GM12801 (cell line): ENCODE measurements at regions not wholly inside any gene's neighbourhood (a gene's known extent, or its start where the extent isn't known, plus 50 kb on each side); places are given as distances from the start of the nearest gene placed in this dataset.

Source experiments
- CTCF ChIP-seq: IDR thresholded peaks from one replicate; pipeline ENCODE4 v1.5.1; 2011; ENCODE audit warnings: control low read depth; ENCODE audit not compliant: insufficient read length; ENCODE audit errors: extremely low read depth

- no peak for TF ChIP-seq CTCF
Observed at GRCh38 chr1:213641312-213641711, 346.5 kb upstream of the PROX1 start.

DNA sequence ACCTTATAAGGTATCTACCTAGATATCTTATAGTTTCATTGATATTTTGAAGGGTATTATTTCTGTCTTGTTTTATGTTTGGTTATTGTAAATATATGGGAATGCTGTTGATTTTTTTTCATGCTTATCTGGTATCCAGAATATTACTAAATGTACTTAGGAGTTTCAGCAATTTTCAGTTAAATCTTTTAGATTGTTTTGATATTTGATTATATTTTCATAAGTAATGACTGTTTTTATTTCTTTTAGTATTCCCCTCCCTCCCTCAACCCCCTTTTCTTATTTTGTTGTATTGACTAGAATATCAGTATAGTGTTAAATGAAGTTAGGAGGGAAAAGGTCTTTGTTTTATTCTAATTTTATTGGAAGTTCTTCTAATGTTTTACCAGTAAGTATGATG is 344.4 kb upstream of the PROX1 start:
- TF ChIP-seq CTCF, result no peak

DNA sequence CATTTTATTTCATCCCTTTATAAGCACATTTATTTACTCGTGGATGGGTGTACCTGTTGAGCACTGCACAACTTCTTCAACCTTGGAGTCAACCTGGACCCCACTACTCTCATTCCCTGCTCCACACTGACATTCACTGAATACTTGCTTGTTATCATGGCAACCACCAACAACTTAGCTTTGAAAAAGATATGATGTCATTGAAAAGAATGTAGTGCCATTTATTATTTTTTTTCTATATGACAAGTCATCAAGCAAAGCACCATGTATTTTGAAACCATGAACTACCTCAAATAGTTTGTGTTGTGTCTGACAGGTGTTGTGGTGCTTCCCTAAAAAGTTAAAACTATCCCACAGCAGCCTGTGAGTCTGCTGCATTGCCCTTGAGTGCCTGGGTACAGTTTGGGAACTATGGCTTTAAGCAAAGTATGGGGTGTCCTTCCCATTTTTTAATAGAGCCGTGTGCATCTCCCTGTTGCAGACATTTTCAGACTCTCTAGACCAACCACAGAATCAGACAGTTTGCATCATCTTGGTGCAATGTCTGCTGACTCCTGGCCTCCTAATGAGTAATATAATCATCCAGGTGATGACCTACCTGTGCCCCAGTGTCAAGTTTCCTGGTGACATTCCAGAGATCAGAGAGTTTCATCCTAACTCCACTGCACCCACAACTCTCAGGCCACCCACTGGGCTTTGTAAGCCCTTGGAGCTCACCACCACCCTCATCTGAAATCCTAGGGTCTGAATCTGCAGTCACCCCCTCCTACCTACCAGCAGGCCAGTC is 339.7 kb upstream of the PROX1 start:
- TF ChIP-seq CTCF, result no peak

- TF ChIP-seq CTCF, result no peak
Observed at GRCh38 chr1:213649373-213649772, 338.4 kb upstream of the PROX1 start.

DNA sequence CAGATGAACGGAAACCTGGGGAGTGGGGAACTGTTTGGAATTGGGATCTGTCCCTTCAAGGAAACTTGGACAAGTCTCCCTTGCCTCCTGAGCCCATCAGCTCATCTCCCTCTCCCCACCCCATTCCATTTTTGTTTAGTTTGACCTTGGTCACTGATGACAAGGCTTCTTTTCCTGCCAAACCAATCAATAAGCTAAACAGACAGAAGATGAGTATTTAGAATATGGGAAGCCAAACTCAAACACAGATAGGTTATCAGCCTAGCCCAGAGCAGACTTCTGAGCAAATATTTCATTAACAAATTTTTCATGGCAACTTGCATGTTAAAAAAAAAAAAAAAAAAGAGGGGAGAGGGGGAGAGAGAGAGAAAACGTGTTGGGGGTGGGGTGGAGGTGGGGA is 337.2 kb upstream of the PROX1 start:
- TF ChIP-seq CTCF, result no peak

GRCh38 chr1:213651077-213651476 is 336.7 kb upstream of the PROX1 start:
- TF ChIP-seq CTCF, result no peak

DNA sequence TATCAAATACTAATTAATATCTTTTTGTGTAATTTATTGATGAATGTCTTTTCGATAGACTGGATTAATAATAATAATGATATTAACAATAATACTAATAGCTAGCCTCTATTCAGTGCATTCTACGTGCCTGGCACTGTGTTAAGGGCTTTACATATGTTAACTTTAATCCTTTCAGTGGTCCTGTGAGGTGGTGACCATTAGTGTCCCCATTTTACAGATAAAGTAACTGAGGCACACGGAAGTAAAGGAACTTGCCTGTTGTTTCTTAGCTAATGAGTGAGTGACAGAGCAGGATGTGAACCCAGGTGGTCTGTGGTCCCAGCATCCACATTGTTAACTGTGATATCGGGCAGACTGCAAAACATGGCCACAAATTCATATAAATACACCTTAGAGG is 335.7 kb upstream of the PROX1 start:
- no peak for TF ChIP-seq CTCF

DNA sequence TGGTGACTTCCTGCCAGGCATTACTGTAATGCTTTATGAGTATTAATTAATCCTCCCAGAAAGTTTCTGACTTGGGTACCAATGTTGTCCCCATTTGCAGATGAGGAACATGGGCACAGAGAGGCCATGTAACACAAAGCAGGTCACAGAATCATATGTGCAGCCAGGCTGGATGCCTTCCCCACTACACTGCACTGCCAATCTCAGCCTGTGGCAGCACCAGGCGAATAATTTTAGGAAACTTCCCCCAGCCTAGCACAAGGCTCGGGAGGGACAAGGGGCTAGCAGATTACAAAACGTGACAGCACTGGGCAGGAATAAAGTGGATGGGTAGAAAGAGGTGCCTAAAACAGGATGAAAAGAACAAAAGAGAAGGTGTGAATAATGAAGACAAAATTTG is 331.7 kb upstream of the PROX1 start:
- TF ChIP-seq CTCF, result no peak
